Lower leg skin (tissue), 3 donors: ENCODE measurements at regions not wholly inside any gene's neighbourhood (a gene's known extent, or its start where the extent isn't known, plus 50 kb on each side); places are given as distances from the start of the nearest gene placed in this dataset.

Experiments
- POLR2A ChIP-seq, 2 donors: fragments of 450-650 bp; IDR thresholded peaks; one replicate each; pipeline ENCODE4 v1.6.1; 2016 to 2017; ENCODE audit warnings: antibody characterized with exemption in 2 of 2, mild to moderate bottlenecking in 1 of 2, moderate library complexity in 1 of 2
- TF ChIP-seq, protein P1 (sequence below), 3 donors: fragments of 450-650 bp; IDR thresholded peaks; one replicate each; pipeline ENCODE4 v1.5.1; 2016; ENCODE audit warnings: antibody characterized with exemption in 3 of 3, mild to moderate bottlenecking in 3 of 3, moderate library complexity in 2 of 3

DNA sequence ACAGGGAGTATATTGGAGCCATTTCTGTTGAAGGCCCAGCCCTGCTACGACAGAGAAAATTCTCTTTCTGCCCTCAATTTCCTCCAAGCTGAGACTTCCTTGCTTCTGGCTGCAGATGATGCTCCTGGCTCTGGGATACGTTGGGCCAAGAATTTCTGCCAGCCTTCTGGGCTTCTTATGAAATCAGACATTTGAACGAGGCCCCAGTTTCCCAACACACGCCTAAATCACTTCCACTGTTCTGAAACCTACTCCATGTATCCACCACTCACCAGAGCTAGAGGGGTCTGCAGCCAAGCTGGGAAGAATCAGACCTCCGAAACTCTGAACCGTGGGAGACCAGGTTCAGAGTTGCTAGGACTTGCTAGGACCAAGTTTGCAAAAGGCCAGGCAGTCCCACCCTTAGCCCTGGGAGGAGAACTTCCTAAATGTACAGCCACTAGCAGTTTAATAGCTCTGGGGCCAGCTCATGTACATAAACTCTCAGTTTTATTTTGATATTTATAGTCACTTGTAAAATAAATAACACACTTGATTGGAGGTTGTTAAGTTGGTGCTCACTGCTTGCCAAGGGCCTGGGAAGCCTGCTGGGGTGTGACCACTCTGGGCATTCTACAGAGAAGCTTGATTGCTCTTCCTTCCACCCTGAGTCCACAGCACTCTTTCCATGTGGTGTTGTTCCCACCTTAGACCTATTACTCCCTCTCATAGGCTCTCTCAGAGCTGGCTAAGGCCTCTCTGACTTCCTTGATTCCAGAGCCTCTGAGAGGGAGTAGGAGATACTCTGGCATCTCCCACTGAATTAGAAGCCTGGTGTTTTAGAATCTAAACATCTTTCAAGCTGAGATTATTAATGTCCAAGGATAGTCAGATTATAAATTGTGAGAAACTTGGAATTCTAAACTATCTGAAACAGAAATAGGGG, 83.4 kb upstream of the TRABD2B start:
- TF ChIP-seq, protein P1, sequence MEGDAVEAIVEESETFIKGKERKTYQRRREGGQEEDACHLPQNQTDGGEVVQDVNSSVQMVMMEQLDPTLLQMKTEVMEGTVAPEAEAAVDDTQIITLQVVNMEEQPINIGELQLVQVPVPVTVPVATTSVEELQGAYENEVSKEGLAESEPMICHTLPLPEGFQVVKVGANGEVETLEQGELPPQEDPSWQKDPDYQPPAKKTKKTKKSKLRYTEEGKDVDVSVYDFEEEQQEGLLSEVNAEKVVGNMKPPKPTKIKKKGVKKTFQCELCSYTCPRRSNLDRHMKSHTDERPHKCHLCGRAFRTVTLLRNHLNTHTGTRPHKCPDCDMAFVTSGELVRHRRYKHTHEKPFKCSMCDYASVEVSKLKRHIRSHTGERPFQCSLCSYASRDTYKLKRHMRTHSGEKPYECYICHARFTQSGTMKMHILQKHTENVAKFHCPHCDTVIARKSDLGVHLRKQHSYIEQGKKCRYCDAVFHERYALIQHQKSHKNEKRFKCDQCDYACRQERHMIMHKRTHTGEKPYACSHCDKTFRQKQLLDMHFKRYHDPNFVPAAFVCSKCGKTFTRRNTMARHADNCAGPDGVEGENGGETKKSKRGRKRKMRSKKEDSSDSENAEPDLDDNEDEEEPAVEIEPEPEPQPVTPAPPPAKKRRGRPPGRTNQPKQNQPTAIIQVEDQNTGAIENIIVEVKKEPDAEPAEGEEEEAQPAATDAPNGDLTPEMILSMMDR (IDR thresholded peaks at IDR 0.05), result no peak
- TF ChIP-seq POLR2A (IDR thresholded peaks at IDR 0.05), result no peak
